Anterior cingulate cortex (tissue), 58 donors: ENCODE measurements at regions not wholly inside any gene's neighbourhood (a gene's known extent, or its start where the extent isn't known, plus 50 kb on each side); places are given as distances from the start of the nearest gene placed in this dataset.
"Not testable (repeated sequence)": the region's sequence is repeated elsewhere in the genome, so short reads cannot be mapped to it uniquely, and the experiment has no call there.

Experiments
- DNase-seq, 58 donors: peaks; one replicate each; lab custom pipeline; 2025; lab: John Stamatoyannopoulos, UW

- DNase-seq = peak in 43 of 58 donors; percentile 9 to 79 (median 38)
These were observed 293.3 kb upstream of the TBL1XR1 start for GRCh38 chr3:177490626-177491025.

- DNase-seq = peak in 43 of 58 donors; percentile 4 to 89 (median 50)
These were observed 294.2 kb upstream of the TBL1XR1 start for GRCh38 chr3:177491296-177492032.

- no peak for DNase-seq
These were observed 295.8 kb upstream of the TBL1XR1 start for GRCh38 chr3:177493091-177493490.

- no peak for DNase-seq
These were observed 296.9 kb upstream of the TBL1XR1 start for GRCh38 chr3:177494216-177494615.

GRCh38 chr3:177495566-177495965 is 298.3 kb upstream of the TBL1XR1 start:
- no peak for DNase-seq

- DNase-seq = peak in 1 of 58 donors; percentile 42
These were observed 301.0 kb upstream of the TBL1XR1 start for GRCh38 chr3:177498037-177498857.

- not testable (repeated sequence) for DNase-seq
These were observed 301.8 kb upstream of the TBL1XR1 start for GRCh38 chr3:177499039-177499438.

GRCh38 chr3:177499779-177500423 is 302.6 kb upstream of the TBL1XR1 start:
- no peak for DNase-seq

- DNase-seq = peak in 1 of 58 donors; percentile 8
These were observed 313.5 kb upstream of the TBL1XR1 start for GRCh38 chr3:177510693-177511216.

- no peak for DNase-seq
These were observed 315.9 kb upstream of the TBL1XR1 start for GRCh38 chr3:177512945-177513814.

GRCh38 chr3:177513815-177514610 is 316.7 kb upstream of the TBL1XR1 start:
- DNase-seq = peak in 5 of 58 donors; percentile 19 to 58 (median 37)

- DNase-seq = peak in 9 of 58 donors; percentile 11 to 58 (median 29)
These were observed 317.6 kb upstream of the TBL1XR1 start for GRCh38 chr3:177514611-177515499.

GRCh38 chr3:177515786-177516157 is 318.5 kb upstream of the TBL1XR1 start:
- DNase-seq = no peak

- DNase-seq = peak in 25 of 58 donors; percentile 3 to 64 (median 20)
These were observed 319.1 kb upstream of the TBL1XR1 start for GRCh38 chr3:177516158-177517011.

- no peak for DNase-seq
These were observed 320.6 kb upstream of the TBL1XR1 start for GRCh38 chr3:177517906-177518305.

GRCh38 chr3:177519588-177519987 is 322.3 kb upstream of the TBL1XR1 start:
- no peak for DNase-seq

- no peak for DNase-seq
These were observed 324.0 kb upstream of the TBL1XR1 start for GRCh38 chr3:177521305-177521704.
